ENCODE measurements at regions not wholly inside any gene's neighbourhood (a gene's known extent, or its start where the extent isn't known, plus 50 kb on each side); places are given as distances from the start of the nearest gene placed in this dataset.

DNA sequence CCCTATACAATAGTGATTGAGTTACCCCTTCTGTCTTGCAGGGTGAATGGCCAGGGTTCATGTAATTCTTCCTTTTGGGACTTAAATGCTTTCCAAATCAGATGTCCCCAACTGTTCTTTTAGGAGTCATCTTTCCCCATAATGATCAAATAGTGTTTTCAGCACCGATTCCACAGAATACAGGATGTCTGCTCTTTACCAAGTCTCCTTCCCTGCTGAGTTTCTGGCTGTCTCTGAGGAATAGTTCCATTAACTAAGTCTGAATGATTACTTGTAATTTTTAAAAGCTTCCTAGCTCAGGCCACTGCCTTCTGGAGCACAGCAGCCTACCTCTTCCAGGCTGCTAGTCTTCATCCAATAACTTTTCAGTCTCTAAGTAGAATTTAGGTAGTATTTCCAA, 630.7 kb upstream of the ZNF608 start:
- Mint-ChIP-seq H3K27me3 (ENCODE audit: low read depth) (no peaks in the 10 kb centered on the region), H3K4me3 (no peak overlapping the region), H3K36me3 (ENCODE audit: low read depth) (no peaks in the 10 kb centered on the region), H3K27ac (no peak overlapping the region), H3K9me3 (peaks cover 3% of the 10 kb centered on the region), H3K4me1 (ENCODE audit: low read depth) (no peaks in the 10 kb centered on the region)

GRCh38 chr5:125381290-125381689, 634.9 kb upstream of the ZNF608 start:
- no peaks in the 10 kb centered on the region for H3K36me3 Mint-ChIP-seq (ENCODE audit: low read depth)
- no peak overlapping the region for H3K4me3 Mint-ChIP-seq
- no peak overlapping the region for H3K27ac Mint-ChIP-seq
- no peaks in the 10 kb centered on the region for H3K4me1 Mint-ChIP-seq (ENCODE audit: low read depth)
- H3K9me3 Mint-ChIP-seq = no peaks in the 10 kb centered on the region
- H3K27me3 Mint-ChIP-seq (ENCODE audit: low read depth) = no peaks in the 10 kb centered on the region

GRCh38 chr5:125384071-125384470, 637.6 kb upstream of the ZNF608 start:
- no peaks in the 10 kb centered on the region for H3K4me1 Mint-ChIP-seq (ENCODE audit: low read depth)
- H3K27me3 Mint-ChIP-seq (ENCODE audit: low read depth) = no peaks in the 10 kb centered on the region
- H3K36me3 Mint-ChIP-seq (ENCODE audit: low read depth) = no peaks in the 10 kb centered on the region
- H3K4me3 Mint-ChIP-seq = no peak overlapping the region
- H3K27ac Mint-ChIP-seq = no peak overlapping the region
- no peaks in the 10 kb centered on the region for H3K9me3 Mint-ChIP-seq

GRCh38 chr5:125390326-125390725, 643.9 kb upstream of the ZNF608 start:
- Mint-ChIP-seq H3K4me1 (ENCODE audit: low read depth) (no peaks in the 10 kb centered on the region), H3K4me3 (no peak overlapping the region), H3K27ac (no peak overlapping the region), H3K27me3 (ENCODE audit: low read depth) (no peaks in the 10 kb centered on the region), H3K9me3 (peaks cover 4% of the 10 kb centered on the region), H3K36me3 (ENCODE audit: low read depth) (no peaks in the 10 kb centered on the region)

- H3K27me3 Mint-ChIP-seq (ENCODE audit: low read depth) = no peaks in the 10 kb centered on the region
- no peaks in the 10 kb centered on the region for H3K4me1 Mint-ChIP-seq (ENCODE audit: low read depth)
- no peak overlapping the region for H3K27ac Mint-ChIP-seq
- H3K4me3 Mint-ChIP-seq = no peak overlapping the region
- peaks cover 4% of the 10 kb centered on the region for H3K9me3 Mint-ChIP-seq
- no peaks in the 10 kb centered on the region for H3K36me3 Mint-ChIP-seq (ENCODE audit: low read depth)
Measured at GRCh38 chr5:125393221-125393815, 646.9 kb upstream of the ZNF608 start.

DNA sequence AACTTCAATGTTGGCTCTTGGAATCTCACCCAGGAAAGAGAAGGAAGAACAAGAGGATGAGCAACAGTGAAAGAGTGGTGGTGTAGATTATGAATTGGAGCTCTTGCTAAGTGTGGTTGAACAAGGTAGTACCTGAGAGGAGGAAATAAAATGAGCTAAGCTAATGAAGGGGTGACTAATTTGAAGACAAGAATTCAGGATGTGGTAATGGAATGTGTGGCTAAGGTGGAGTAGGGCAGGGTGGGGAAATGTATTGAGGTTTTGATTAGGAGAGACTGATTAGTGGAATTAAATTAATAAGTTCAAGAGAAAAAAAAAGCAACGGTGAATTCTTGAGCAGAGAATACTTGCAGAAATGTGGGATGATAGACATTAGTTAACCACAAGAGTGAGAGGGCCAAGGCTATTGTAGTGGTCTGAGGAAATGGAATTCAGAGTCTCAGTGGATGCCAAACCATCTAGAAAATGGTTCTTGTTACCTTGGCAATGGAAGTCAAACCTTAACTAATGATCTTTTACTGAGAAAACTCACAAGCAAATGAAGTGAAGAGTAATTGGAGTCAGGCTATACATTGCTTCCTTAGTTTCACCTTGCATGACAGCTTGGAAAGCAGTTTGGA, 648.3 kb upstream of the ZNF608 start:
- H3K4me1 Mint-ChIP-seq (ENCODE audit: low read depth) = no peaks in the 10 kb centered on the region
- H3K27ac Mint-ChIP-seq = no peak overlapping the region
- H3K27me3 Mint-ChIP-seq (ENCODE audit: low read depth) = no peaks in the 10 kb centered on the region
- H3K36me3 Mint-ChIP-seq (ENCODE audit: low read depth) = no peaks in the 10 kb centered on the region
- H3K4me3 Mint-ChIP-seq = no peak overlapping the region
- peaks cover 7% of the 10 kb centered on the region for H3K9me3 Mint-ChIP-seq

DNA sequence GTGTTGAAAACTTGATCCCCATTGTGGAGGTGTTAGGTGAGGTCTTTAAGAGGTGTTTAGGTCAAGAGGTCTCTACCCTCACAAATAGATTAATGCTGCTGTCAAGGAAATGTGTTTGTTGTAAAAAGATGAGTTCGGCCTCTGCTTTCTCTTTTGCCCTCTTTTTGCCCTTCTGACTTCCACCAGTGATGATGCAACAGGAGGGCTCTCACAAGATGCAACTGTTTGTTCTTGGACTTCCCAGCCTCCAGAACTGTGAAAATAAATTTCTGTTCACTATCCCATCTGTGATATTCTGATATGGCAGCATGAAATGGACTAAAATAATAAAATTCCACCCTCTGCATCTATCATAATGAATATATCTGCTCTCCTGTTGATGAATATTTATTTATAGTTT, 650.0 kb upstream of the ZNF608 start:
- H3K27me3 Mint-ChIP-seq (ENCODE audit: low read depth) = no peaks in the 10 kb centered on the region
- H3K9me3 Mint-ChIP-seq = peaks cover 7% of the 10 kb centered on the region
- H3K4me3 Mint-ChIP-seq = no peak overlapping the region
- H3K4me1 Mint-ChIP-seq (ENCODE audit: low read depth) = no peaks in the 10 kb centered on the region
- H3K27ac Mint-ChIP-seq = no peak overlapping the region
- H3K36me3 Mint-ChIP-seq (ENCODE audit: low read depth) = no peaks in the 10 kb centered on the region

DNA sequence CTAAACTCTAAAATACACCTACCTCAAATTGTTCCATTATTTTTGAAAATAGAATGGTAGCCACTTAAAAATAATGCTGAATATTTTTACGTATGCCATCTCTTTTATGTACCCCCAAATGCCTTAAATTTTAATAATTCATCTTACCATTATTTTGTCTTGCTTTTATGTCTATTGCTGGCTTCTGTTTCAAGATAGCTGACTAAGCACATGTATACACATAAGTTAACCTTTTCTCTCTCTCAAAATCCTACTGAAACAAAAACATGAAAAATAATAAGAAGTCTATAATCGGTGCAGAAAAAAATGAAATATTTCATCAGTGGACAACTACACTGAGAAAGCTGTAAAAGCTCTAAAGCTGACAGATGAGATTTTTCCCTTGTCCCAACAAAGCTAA, 652.0 kb upstream of the ZNF608 start:
- H3K9me3 Mint-ChIP-seq = peaks cover 14% of the 10 kb centered on the region
- no peaks in the 10 kb centered on the region for H3K27me3 Mint-ChIP-seq (ENCODE audit: low read depth)
- H3K36me3 Mint-ChIP-seq (ENCODE audit: low read depth) = no peaks in the 10 kb centered on the region
- H3K4me1 Mint-ChIP-seq (ENCODE audit: low read depth) = no peaks in the 10 kb centered on the region
- no peak overlapping the region for H3K27ac Mint-ChIP-seq
- H3K4me3 Mint-ChIP-seq = no peak overlapping the region

- Mint-ChIP-seq H3K4me1 (ENCODE audit: low read depth) (no peaks in the 10 kb centered on the region), H3K9me3 (peaks cover 11% of the 10 kb centered on the region), H3K4me3 (no peak overlapping the region), H3K36me3 (ENCODE audit: low read depth) (no peaks in the 10 kb centered on the region), H3K27ac (no peak overlapping the region), H3K27me3 (ENCODE audit: low read depth) (no peaks in the 10 kb centered on the region)
Measured at GRCh38 chr5:125399885-125400284, 653.4 kb upstream of the ZNF608 start.

GRCh38 chr5:125401724-125402622, 655.5 kb upstream of the ZNF608 start:
- H3K4me3 Mint-ChIP-seq = no peak overlapping the region
- no peak overlapping the region for H3K27ac Mint-ChIP-seq
- no peaks in the 10 kb centered on the region for H3K4me1 Mint-ChIP-seq (ENCODE audit: low read depth)
- no peaks in the 10 kb centered on the region for H3K27me3 Mint-ChIP-seq (ENCODE audit: low read depth)
- peaks cover 15% of the 10 kb centered on the region for H3K9me3 Mint-ChIP-seq
- no peaks in the 10 kb centered on the region for H3K36me3 Mint-ChIP-seq (ENCODE audit: low read depth)

- Mint-ChIP-seq H3K27ac (no peak overlapping the region), H3K27me3 (ENCODE audit: low read depth) (no peaks in the 10 kb centered on the region), H3K9me3 (peaks cover 15% of the 10 kb centered on the region), H3K36me3 (ENCODE audit: low read depth) (no peaks in the 10 kb centered on the region), H3K4me1 (ENCODE audit: low read depth) (no peaks in the 10 kb centered on the region), H3K4me3 (no peak overlapping the region)
Measured at GRCh38 chr5:125402787-125403186, 656.3 kb upstream of the ZNF608 start.

GRCh38 chr5:125404056-125404455, 657.6 kb upstream of the ZNF608 start:
- Mint-ChIP-seq H3K27me3 (ENCODE audit: low read depth) (no peaks in the 10 kb centered on the region), H3K4me1 (ENCODE audit: low read depth) (no peaks in the 10 kb centered on the region), H3K9me3 (peaks cover 11% of the 10 kb centered on the region), H3K4me3 (no peak overlapping the region), H3K27ac (no peak overlapping the region), H3K36me3 (ENCODE audit: low read depth) (no peaks in the 10 kb centered on the region)

DNA sequence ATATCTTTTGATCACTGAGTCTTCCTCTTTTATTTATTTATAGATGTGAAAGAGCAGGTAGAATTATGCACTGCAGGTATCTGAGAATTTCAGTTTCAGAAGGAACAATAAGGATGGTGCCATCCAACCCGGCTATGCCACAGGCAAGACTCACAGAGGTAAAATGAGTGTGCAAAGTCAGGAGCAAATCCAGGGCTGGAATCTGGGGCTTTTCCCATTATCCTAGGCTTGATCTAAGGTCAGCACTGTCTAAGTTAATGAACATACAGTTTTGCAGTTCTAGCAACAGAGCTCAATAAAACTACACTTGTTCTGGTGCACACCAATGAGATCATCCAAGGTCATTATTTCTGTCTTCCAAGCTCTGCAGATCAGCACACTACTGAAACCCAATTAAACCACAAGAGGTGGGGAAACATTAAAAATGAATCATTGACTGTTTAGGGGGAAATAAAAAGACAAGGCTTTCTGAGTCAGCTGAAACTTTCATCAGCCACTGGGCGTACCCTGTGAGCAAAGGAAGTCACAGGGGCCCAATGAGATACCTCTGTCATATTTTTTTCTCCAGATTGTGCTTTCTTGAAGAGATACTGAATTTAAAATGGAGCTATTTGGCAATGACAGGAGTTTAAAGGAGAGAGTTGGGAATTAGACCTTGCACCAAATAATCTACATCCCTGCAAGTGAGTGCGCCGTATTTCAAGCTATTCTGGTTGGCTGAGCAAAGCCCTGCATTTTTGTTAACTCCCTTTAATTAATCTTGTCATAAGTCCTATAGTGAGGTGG, 662.2 kb upstream of the ZNF608 start:
- peaks cover 4% of the 10 kb centered on the region for H3K9me3 Mint-ChIP-seq
- no peaks in the 10 kb centered on the region for H3K27me3 Mint-ChIP-seq (ENCODE audit: low read depth)
- H3K4me3 Mint-ChIP-seq = no peak overlapping the region
- no peaks in the 10 kb centered on the region for H3K4me1 Mint-ChIP-seq (ENCODE audit: low read depth)
- H3K36me3 Mint-ChIP-seq (ENCODE audit: low read depth) = no peaks in the 10 kb centered on the region
- no peak overlapping the region for H3K27ac Mint-ChIP-seq

DNA sequence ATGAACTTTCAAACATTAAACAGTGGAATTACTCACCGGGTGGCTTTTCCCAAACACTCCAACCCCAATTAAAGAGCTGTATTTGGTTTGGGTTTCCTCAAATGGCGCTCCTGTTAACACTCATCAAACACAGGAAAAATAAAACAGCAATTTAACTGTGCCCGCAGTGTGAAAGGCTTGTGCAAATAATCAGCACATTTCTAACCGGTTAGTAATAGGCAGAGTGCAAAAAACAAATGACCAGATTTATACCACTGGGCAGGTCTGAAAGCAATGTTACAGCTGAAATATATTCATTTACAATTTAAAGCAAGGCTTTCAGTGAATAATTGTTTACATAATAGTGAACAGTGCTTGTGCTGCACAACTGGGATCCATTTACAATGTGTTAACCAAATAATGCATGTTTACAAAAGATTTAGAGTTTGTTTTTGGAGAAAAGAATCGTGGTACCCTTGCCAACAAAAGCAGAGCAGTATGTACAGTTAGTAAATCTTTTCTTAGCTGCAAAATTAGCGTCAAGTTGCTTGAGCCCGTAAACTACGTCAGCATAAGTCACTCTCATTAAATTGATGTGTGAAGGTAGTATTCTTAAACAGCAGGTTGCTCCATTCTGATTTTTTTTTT, 662.9 kb upstream of the ZNF608 start:
- Mint-ChIP-seq H3K36me3 (ENCODE audit: low read depth) (no peaks in the 10 kb centered on the region), H3K9me3 (peaks cover 4% of the 10 kb centered on the region), H3K27ac (no peak overlapping the region), H3K4me1 (ENCODE audit: low read depth) (no peaks in the 10 kb centered on the region), H3K27me3 (ENCODE audit: low read depth) (no peaks in the 10 kb centered on the region), H3K4me3 (no peak overlapping the region)
